ENCODE measurements at regions not wholly inside any gene's neighbourhood (a gene's known extent, or its start where the extent isn't known, plus 50 kb on each side); places are given as distances from the start of the nearest gene placed in this dataset.

DNA sequence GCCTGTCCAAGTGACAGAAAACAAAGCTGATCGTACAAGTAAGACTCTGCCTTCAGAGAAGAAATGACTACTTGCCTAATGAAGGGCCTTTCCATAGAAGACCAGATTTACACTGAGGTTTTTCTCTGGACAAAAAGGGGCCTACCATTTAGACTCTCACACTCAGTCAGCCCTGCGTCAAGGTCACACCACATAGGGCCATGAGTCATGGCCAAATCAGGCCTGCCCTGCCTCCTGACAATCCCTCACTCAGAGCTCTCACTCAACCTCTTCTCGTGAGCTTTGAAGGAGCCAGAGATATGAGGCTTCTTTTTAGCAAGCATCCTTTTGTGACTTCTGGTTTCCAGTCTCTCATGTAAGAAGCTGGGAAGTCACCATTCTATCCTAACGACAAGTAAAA lies 68.1 kb upstream of the NMNAT3 start:
- 69% methylated on average over 2 of the region's 4 CpGs for WGBS (ENCODE audit: insufficient coverage)

DNA sequence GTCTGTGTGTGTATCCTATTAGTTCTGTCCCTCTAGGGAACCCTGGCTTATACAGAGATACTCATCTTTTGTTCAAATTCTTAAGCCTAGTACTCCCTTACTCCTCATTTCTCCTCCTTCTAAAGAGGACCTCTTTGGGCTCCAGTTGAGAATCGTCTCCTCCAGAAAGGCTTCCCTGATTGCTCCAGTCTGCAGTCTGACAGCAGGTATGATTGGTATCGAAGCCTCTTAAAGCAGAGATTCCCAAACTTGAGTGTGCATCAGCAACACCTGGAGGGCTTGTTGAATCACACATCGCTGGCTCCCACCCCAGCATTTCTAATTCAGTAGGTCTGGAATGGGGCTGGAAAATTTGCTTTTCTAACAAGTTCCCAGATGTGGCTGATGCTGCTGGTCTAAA lies 60.9 kb upstream of the NMNAT3 start:
- Histone ChIP-seq H3K36me3 (ENCODE audit: control insufficient read depth, insufficient read depth, low read length) (no peaks in the 10 kb centered on the region), H3K4me3 (ENCODE audit: low read depth, low read length) (no peak overlapping the region), H3K4me1 (ENCODE audit: control insufficient read depth, insufficient read depth, low read length) (no peaks in the 10 kb centered on the region), H3K27ac (ENCODE audit: low read depth, low read length) (no peak overlapping the region), H3K27me3 (ENCODE audit: control insufficient read depth, insufficient read depth, low read length) (no peaks in the 10 kb centered on the region), H3K9me3 (ENCODE audit: control insufficient read depth, insufficient read depth, low read length) (no peaks in the 10 kb centered on the region)
- DNase-seq (ENCODE audit: low read depth in 4 of 6, low spot score in 6 of 6): no peak
- 83% methylated on average over 2 of the region's 3 CpGs for WGBS (ENCODE audit: insufficient coverage)

More for the DNA sequence above, 68.1 kb upstream of the NMNAT3 start:
- no peak for DNase-seq (ENCODE audit: low read depth in 4 of 6, low spot score in 6 of 6)
- no peaks in the 10 kb centered on the region for H3K4me1 ChIP-seq (ENCODE audit: control insufficient read depth, insufficient read depth, low read length)
- no peak overlapping the region for H3K27ac ChIP-seq (ENCODE audit: low read depth, low read length)
- H3K27me3 ChIP-seq (ENCODE audit: control insufficient read depth, insufficient read depth, low read length): no peaks in the 10 kb centered on the region
- H3K9me3 ChIP-seq (ENCODE audit: control insufficient read depth, insufficient read depth, low read length): peaks cover 2% of the 10 kb centered on the region
- no peaks in the 10 kb centered on the region for H3K36me3 ChIP-seq (ENCODE audit: control insufficient read depth, insufficient read depth, low read length)
- no peak overlapping the region for H3K4me3 ChIP-seq (ENCODE audit: low read depth, low read length)

DNA sequence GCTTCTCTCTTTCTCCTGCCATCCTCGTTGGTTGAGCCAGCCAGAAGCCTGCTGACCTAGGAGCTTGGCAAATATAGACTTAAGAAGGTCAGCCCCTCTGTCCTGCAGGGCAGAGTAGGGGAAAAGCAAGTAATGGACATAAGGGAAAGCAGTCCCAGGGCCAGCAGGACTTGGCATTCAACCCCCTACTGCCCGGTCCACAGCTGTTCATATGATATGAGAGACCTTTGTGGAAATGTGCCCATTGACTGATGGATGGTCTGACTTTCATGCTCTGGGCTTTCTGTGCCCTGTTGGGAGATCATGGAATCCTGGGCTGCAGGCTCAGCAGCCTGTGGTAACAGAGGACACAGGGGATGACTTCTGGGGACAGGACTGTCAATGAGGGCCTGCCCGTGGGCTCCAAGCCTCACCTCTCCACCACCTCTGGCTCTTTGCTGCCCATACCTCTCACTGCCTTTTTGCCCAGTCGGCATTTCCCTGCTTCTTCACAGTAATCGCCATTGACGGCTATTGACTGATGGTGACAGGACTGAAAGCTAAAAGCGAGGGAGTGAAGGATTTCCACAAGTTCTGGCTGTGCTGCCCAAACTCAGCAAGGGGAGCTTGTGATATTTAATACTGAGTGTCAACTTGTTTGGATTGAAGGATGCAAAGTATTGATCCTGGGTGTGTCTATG lies 60.0 kb upstream of the NMNAT3 start:
- no peaks in the 10 kb centered on the region for H3K4me1 ChIP-seq (ENCODE audit: control insufficient read depth, insufficient read depth, low read length)
- H3K9me3 ChIP-seq (ENCODE audit: control insufficient read depth, insufficient read depth, low read length): no peaks in the 10 kb centered on the region
- no peaks in the 10 kb centered on the region for H3K36me3 ChIP-seq (ENCODE audit: control insufficient read depth, insufficient read depth, low read length)
- H3K4me3 ChIP-seq (ENCODE audit: low read depth, low read length): no peak overlapping the region
- DNase-seq (ENCODE audit: low read depth in 4 of 6, low spot score in 6 of 6): no peak
- no peak overlapping the region for H3K27ac ChIP-seq (ENCODE audit: low read depth, low read length)
- 90% methylated on average over 5 of the region's 7 CpGs for WGBS (ENCODE audit: insufficient coverage)
- H3K27me3 ChIP-seq (ENCODE audit: control insufficient read depth, insufficient read depth, low read length): no peaks in the 10 kb centered on the region

DNA sequence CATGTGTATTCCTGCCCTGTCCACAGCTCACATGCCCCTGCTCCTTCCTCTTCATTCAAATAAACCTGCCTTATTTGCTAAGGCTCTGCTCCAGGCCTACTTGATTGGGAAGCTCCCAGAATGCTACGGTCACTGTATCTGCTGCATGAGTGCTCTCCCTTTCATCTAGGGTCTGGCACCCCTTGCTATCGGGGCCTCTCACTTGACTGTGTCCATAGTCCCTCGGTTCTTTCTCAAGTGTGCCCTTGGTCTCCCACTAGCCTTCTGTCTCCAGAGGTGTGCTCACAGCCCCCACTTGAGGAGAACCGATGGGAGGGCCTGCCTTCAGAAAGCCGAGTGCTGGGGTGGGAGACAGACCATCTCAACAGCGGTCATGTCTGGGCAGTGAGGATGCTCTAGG lies 57.4 kb upstream of the NMNAT3 start:
- H3K27ac ChIP-seq (ENCODE audit: low read depth, low read length): no peak overlapping the region
- no peaks in the 10 kb centered on the region for H3K4me1 ChIP-seq (ENCODE audit: control insufficient read depth, insufficient read depth, low read length)
- H3K36me3 ChIP-seq (ENCODE audit: control insufficient read depth, insufficient read depth, low read length): no peaks in the 10 kb centered on the region
- 76% methylated on average over 5 of the region's 6 CpGs for WGBS (ENCODE audit: insufficient coverage)
- no peaks in the 10 kb centered on the region for H3K27me3 ChIP-seq (ENCODE audit: control insufficient read depth, insufficient read depth, low read length)
- no peaks in the 10 kb centered on the region for H3K9me3 ChIP-seq (ENCODE audit: control insufficient read depth, insufficient read depth, low read length)
- H3K4me3 ChIP-seq (ENCODE audit: low read depth, low read length): no peak overlapping the region
- DNase-seq (ENCODE audit: low read depth in 4 of 6, low spot score in 6 of 6): no peak

DNA sequence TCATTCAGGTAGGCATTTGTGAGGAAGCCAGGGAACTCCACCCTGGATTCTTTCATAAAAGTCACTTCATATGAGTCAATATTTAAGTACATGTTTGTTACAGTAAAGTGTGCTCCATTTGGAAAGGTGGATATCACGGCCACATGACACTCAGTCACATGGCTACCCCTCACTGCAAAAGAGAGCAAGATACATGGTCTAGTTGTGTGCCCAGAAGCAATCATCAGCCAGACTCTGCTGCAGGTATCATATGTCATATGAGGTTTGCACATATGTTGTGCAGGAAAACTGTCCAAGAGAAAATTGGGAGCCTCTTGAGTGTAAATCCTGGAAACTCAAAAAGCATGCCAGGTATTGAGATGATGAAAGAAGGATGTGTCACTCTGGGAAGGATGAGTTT lies 55.0 kb upstream of the NMNAT3 start:
- no peak for DNase-seq (ENCODE audit: low read depth in 4 of 6, low spot score in 6 of 6)
- Histone ChIP-seq H3K36me3 (ENCODE audit: control insufficient read depth, insufficient read depth, low read length) (no peaks in the 10 kb centered on the region), H3K27me3 (ENCODE audit: control insufficient read depth, insufficient read depth, low read length) (no peaks in the 10 kb centered on the region), H3K27ac (ENCODE audit: low read depth, low read length) (no peak overlapping the region), H3K4me1 (ENCODE audit: control insufficient read depth, insufficient read depth, low read length) (no peaks in the 10 kb centered on the region), H3K4me3 (ENCODE audit: low read depth, low read length) (no peak overlapping the region), H3K9me3 (ENCODE audit: control insufficient read depth, insufficient read depth, low read length) (no peaks in the 10 kb centered on the region)
- 86% methylated on average over 1 of the region's 1 CpG for WGBS (ENCODE audit: insufficient coverage)

DNA sequence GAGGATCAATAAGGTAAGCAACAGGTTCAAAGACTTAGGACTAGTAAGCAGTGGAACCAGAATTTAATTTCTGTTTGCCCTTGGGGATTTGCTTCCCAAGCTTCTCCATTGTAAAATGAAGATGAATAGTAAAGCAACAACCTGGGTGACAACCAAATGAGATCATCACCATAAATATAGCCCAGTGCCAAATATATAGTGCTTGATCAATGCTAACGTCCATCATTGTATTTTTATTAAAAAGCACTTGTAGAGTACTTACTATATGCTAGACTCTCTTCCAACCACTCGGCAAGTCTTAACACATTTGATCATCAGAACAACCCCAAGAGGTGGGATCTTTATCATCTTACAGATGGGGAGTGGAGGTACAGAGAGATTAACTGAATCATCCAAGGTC lies 51.5 kb upstream of the NMNAT3 start:
- Histone ChIP-seq H3K9me3 (ENCODE audit: control insufficient read depth, insufficient read depth, low read length) (no peaks in the 10 kb centered on the region), H3K27me3 (ENCODE audit: control insufficient read depth, insufficient read depth, low read length) (no peaks in the 10 kb centered on the region), H3K27ac (ENCODE audit: low read depth, low read length) (no peak overlapping the region), H3K36me3 (ENCODE audit: control insufficient read depth, insufficient read depth, low read length) (no peaks in the 10 kb centered on the region), H3K4me1 (ENCODE audit: control insufficient read depth, insufficient read depth, low read length) (no peaks in the 10 kb centered on the region), H3K4me3 (ENCODE audit: low read depth, low read length) (no peak overlapping the region)
- WGBS (ENCODE audit: insufficient coverage): no CpG with 5 or more reads among the region's 2 CpGs
- DNase-seq (ENCODE audit: low read depth in 4 of 6, low spot score in 6 of 6): no peak

DNA sequence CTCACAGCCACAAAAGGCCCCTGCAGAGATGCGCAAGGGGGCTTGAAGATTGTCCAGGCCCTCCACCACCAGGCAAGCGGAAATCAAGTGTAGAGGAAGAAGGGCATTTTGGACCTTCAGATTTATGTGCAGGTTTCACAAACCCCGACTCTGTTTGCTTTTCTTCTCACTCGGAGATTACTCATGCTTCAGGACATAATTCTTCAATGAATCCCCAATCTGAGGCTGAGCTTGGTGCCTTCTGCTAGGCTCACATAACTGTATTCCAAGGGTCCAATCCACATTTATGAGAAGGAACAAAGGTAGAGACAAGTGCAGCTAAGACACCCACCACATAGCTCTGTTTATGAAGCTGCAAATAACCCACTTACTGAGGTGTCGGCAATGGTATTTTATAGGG lies 50.6 kb upstream of the NMNAT3 start:
- H3K27me3 ChIP-seq (ENCODE audit: control insufficient read depth, insufficient read depth, low read length): no peaks in the 10 kb centered on the region
- whole genome bisulfite sequencing (ENCODE audit: insufficient coverage): 53% methylated on average over 2 of the region's 5 CpGs
- no peaks in the 10 kb centered on the region for H3K36me3 ChIP-seq (ENCODE audit: control insufficient read depth, insufficient read depth, low read length)

More for the DNA sequence above, 50.6 kb upstream of the NMNAT3 start:
- no peak for DNase-seq (ENCODE audit: low read depth in 4 of 6, low spot score in 6 of 6)
- no peak overlapping the region for H3K27ac ChIP-seq (ENCODE audit: low read depth, low read length)
- no peaks in the 10 kb centered on the region for H3K4me1 ChIP-seq (ENCODE audit: control insufficient read depth, insufficient read depth, low read length)
- H3K9me3 ChIP-seq (ENCODE audit: control insufficient read depth, insufficient read depth, low read length): no peaks in the 10 kb centered on the region
- no peak overlapping the region for H3K4me3 ChIP-seq (ENCODE audit: low read depth, low read length)

All from spinal cord (tissue), 9 donors.